ENCODE measurements at regions not wholly inside any gene's neighbourhood (a gene's known extent, or its start where the extent isn't known, plus 50 kb on each side); places are given as distances from the start of the nearest gene placed in this dataset.
"Not testable (repeated sequence)": the region's sequence is repeated elsewhere in the genome, so short reads cannot be mapped to it uniquely, and the experiment has no call there.

DNA sequence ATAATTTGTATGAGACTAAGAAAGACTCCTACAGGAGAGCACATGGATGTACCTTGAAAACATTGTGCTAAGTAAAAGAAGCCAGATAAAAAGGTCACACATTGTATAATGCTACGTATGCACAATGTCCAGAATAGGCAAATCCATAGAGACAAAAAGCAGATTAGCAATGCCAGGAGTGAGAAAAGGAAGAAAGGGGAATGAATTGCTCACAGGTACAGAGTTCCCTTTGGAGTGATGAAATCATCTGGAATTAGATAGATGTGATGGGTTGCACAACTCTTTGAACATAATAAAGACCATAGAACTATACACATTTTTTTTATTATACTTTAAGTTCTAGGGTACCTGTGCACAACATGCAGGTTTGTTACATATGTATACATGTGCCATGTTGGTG is 1218.9 kb upstream of the TMEM132C start:
- TF ChIP-seq, protein P1, sequence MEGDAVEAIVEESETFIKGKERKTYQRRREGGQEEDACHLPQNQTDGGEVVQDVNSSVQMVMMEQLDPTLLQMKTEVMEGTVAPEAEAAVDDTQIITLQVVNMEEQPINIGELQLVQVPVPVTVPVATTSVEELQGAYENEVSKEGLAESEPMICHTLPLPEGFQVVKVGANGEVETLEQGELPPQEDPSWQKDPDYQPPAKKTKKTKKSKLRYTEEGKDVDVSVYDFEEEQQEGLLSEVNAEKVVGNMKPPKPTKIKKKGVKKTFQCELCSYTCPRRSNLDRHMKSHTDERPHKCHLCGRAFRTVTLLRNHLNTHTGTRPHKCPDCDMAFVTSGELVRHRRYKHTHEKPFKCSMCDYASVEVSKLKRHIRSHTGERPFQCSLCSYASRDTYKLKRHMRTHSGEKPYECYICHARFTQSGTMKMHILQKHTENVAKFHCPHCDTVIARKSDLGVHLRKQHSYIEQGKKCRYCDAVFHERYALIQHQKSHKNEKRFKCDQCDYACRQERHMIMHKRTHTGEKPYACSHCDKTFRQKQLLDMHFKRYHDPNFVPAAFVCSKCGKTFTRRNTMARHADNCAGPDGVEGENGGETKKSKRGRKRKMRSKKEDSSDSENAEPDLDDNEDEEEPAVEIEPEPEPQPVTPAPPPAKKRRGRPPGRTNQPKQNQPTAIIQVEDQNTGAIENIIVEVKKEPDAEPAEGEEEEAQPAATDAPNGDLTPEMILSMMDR (IDR thresholded peaks at IDR 0.05; ENCODE audit: borderline replicate concordance, control extremely low read depth, extremely low read depth, insufficient read depth, missing control alignments): no peak
- in situ Hi-C loops (cut with MboI; ENCODE audit: low sequenced_read_pairs, unreplicated experiment): no loop called here
- no peak for DNase-seq (ENCODE audit: low spot score)

DNA sequence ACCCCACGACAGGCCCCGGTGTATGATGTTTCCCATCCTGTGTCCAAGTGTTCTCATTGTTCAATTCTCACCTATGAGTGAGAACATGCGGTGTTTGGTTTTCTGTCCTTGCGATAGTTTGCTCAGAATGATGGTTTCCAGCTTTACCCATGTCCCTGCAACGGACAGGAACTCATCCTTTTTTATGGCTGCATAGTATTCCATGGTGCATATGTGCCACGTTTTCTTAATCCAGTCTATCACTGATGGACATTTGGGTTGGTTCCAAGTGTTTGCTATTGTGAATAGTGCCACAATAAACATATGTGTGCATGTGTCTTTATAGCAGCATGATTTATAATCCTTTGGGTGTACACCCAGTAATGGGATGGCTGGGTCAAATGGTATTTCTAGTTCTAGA is 1218.4 kb upstream of the TMEM132C start:
- in situ Hi-C loops (cut with MboI; ENCODE audit: low sequenced_read_pairs, unreplicated experiment); DNase-seq (ENCODE audit: low spot score): not testable (repeated sequence)

DNA sequence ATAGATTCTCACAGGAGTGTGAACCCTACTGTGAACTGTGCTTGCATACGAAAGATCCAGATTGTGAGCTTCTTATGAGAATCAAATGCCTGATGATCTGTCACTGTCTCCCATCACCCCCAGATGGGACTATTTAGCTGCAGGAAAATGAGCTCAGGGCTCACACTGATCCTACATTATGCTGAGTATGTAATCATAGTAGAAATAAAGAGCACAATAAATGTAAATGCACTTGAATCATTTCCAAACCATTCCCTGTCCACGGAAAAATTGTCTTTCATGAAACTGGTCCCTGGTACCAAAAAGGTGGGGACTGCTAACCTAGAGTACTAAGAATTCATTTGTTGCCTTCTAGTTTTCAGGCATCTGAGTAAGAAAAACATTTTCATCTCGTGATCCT is 1215.8 kb upstream of the TMEM132C start:
- DNase-seq (ENCODE audit: low spot score): no peak
- TF ChIP-seq, protein P1 (IDR thresholded peaks at IDR 0.05; ENCODE audit: borderline replicate concordance, control extremely low read depth, extremely low read depth, insufficient read depth, missing control alignments): no peak
- in situ Hi-C loops (cut with MboI; ENCODE audit: low sequenced_read_pairs, unreplicated experiment): no loop called here

DNA sequence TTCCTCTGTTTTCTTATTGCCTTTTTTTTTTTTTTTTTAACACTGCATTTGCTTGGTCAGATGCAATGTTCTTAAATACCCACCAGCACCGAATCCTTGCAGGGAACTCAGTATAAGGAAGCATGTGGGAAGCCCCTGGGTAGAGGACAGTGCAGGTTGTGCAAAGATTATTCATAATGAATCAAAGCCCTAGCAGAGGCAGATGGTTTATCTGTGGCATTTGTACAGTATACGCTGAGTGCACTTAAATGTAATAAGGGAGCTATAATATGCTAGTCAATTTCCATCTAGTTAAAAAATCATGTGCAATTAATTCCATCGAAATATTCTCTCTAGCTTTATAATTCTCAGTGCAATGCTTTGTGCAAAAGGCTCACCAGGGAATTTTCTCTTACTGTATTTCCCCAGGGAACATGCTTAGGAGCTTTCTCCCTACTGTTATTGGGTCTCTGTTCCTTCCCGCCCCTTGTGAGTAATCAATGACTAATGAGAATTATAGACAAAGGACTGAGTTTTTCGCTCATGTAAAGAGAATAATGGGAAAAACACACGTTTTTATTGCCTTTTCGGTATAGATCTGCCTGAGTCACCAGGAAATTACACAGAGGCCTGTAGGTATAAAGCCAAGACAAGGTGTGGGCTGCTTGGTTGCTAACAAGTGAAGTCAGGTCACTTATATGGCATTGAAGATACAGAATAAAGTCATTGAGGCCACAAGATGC is 1214.3 kb upstream of the TMEM132C start:
- DNase-seq (ENCODE audit: low spot score): no peak
- TF ChIP-seq, protein P1 (IDR thresholded peaks at IDR 0.05; ENCODE audit: borderline replicate concordance, control extremely low read depth, extremely low read depth, insufficient read depth, missing control alignments): no peak
- in situ Hi-C loops (cut with MboI; ENCODE audit: low sequenced_read_pairs, unreplicated experiment): no loop called here

DNA sequence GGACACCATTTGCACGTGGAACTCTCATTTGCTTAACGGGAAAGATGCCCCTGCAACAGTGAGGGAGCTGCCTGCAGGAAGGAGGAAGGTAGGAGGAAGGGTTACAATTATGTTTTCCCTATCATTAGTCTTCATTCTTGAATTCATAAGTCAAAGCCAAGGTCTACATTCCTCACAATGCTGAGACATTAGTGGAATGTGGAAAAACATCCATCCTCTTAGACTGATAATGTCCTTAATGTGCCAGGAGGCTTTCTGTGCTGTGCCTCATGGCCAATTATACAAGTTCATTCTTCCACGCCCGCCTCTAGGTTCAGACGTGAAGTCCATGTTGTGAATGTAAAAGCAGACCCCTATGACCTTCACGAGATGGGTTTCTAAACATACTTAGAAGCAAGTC is 1212.4 kb upstream of the TMEM132C start:
- DNase-seq (ENCODE audit: low spot score): no peak
- in situ Hi-C loops (cut with MboI; ENCODE audit: low sequenced_read_pairs, unreplicated experiment): no loop called here
- TF ChIP-seq, protein P1 (IDR thresholded peaks at IDR 0.05; ENCODE audit: borderline replicate concordance, control extremely low read depth, extremely low read depth, insufficient read depth, missing control alignments): no peak

DNA sequence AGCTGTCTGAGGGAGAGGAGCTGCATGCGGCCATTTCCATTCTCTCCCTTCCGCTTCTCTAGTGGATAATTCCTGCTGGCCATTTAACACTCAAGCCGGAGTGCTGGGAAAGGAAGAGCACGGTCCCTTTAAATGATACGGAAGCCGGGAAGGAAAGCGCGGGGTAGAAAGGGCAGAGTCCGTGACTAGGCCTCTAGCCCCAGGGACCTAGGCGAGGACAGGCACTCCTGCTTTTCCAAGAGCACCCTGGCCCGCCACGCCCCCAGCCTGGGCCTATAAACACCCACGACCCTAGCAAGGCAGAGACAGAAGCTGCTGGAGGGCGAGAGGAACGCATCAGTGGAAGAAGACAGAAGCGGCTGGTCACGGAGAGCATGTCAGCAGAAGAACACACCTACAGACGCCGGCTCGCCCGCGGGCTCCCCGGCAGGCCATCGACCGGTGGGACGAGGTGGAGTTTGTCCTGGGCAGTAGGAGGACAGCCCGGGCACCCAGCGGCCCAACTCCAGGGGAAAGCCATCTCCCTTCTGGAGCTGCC is 1206.6 kb upstream of the TMEM132C start:
- no peak for DNase-seq (ENCODE audit: low spot score)
- TF ChIP-seq, protein P1 (IDR thresholded peaks at IDR 0.05; ENCODE audit: borderline replicate concordance, control extremely low read depth, extremely low read depth, insufficient read depth, missing control alignments): no peak
- in situ Hi-C loops (cut with MboI; ENCODE audit: low sequenced_read_pairs, unreplicated experiment): no loop called here

DNA sequence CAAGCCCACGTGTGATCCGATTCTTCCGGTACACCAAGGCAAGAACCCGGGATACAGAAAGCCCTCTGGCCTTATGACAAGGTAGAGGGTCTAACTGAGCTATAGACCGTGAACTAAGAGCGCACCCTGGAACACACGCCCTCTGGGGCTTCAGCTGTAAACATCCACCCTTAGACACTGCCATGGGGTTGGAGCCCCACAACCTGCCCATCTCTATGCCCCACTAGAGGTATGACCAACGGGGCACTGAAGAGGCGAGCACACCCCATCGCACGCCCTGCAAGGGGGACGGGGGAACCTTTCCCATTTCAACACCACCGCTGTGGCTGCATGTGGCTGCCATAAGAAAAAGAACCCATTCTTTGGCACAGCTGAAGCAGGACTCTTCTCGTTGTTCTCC is 1206.0 kb upstream of the TMEM132C start:
- in situ Hi-C loops (cut with MboI; ENCODE audit: low sequenced_read_pairs, unreplicated experiment): no loop called here
- TF ChIP-seq, protein P1 (IDR thresholded peaks at IDR 0.05; ENCODE audit: borderline replicate concordance, control extremely low read depth, extremely low read depth, insufficient read depth, missing control alignments): no peak
- DNase-seq (ENCODE audit: low spot score): no peak

Data from GM13976 (cell line).